ENCODE measurements at regions not wholly inside any gene's neighbourhood (a gene's known extent, or its start where the extent isn't known, plus 50 kb on each side); places are given as distances from the start of the nearest gene placed in this dataset.

- TF ChIP-seq, protein P1, sequence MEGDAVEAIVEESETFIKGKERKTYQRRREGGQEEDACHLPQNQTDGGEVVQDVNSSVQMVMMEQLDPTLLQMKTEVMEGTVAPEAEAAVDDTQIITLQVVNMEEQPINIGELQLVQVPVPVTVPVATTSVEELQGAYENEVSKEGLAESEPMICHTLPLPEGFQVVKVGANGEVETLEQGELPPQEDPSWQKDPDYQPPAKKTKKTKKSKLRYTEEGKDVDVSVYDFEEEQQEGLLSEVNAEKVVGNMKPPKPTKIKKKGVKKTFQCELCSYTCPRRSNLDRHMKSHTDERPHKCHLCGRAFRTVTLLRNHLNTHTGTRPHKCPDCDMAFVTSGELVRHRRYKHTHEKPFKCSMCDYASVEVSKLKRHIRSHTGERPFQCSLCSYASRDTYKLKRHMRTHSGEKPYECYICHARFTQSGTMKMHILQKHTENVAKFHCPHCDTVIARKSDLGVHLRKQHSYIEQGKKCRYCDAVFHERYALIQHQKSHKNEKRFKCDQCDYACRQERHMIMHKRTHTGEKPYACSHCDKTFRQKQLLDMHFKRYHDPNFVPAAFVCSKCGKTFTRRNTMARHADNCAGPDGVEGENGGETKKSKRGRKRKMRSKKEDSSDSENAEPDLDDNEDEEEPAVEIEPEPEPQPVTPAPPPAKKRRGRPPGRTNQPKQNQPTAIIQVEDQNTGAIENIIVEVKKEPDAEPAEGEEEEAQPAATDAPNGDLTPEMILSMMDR (IDR thresholded peaks at IDR 0.05) = no peak
- TF ChIP-seq POLR2A (IDR thresholded peaks at IDR 0.05) = no peak
Observed at GRCh38 chr2:236932831-236933361, 152.8 kb upstream of the COPS8 start.
